T-helper 2 cell treated with Interferon-gamma antibody and Interleukin-4, amounts not matched to agents 100 ng/mL and 5 ng/mL, for 36 hours (primary cell): ENCODE measurements at regions not wholly inside any gene's neighbourhood (a gene's known extent, or its start where the extent isn't known, plus 50 kb on each side); places are given as distances from the start of the nearest gene placed in this dataset.

Source experiments
- intact Hi-C: fragments of 100-400 bp; cut with micrococcal nuclease; formaldehyde crosslinking; loops from one replicate; pipeline ENCODE4 v1.15.1; 2023

GRCh38 chr1:38347446-38348175 lies 301.0 kb upstream of the POU3F1 start:
- intact Hi-C loops = no loop called here

- intact Hi-C loops = no loop called here
These were observed 298.1 kb upstream of the POU3F1 start for GRCh38 chr1:38344716-38345115.

- intact Hi-C loops = no loop called here
These were observed 295.1 kb upstream of the POU3F1 start for GRCh38 chr1:38341694-38342093.

DNA sequence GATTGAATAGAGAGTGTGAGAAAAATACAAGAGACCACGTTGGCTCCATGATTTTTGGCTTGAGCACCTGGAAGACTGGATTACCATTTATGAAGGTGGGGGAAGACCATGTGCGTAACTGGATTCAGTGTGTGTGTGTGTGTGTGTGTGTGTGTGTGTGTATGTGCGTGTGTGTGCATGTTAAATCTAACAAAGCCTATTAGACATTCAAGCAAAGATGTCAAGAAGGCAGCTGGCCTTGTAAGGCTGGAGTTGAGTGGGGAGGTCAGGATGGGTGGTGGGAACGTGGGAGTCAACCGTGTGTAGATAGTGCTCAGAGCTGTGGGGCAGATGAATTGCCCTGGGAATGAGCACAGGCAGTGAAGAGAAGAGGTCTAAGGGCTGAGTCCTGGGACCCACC lies 293.8 kb upstream of the POU3F1 start:
- intact Hi-C loops = no loop called here

DNA sequence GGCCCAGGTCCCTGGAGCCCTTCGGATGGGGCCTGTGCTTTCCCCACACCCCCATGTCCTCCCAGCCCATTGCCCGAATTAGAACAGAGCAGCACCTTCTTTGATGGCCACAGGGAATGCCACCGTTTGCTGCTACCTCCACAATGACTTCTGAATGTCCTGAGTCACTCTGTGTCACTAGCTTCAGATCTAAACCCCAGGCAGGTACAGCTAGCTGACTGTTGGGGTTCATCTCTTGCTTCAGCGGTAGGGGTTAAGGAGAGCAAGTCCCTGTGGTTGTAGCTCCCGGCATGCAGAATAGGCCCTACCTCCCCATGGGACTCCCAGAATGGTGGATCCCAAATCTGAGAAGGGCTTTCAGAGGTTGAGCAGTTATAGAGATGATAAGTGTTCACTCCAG lies 291.1 kb upstream of the POU3F1 start:
- intact Hi-C loops = no loop called here

DNA sequence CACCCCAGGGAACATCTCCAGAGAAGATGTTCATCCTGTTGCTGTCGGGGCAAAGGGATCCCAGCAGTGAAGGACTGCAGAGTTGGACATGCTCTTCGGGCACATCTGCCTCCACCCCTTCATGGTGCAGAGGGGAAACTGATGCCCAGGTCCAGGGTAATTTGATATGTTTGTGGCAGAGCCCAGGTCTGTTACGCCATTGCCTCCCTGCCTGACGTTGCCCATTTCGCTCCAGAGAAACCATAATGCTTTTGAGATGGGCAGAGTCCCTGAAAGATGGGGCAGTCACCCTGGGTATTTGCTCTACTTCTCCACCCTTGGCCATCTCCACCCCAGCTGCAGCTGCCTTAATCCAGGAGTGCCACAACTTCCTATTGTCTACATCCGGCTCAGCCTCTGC lies 290.4 kb upstream of the POU3F1 start:
- intact Hi-C loops = no loop called here

- intact Hi-C loops = no loop called here
These were observed 289.8 kb upstream of the POU3F1 start for GRCh38 chr1:38336301-38336923.

DNA sequence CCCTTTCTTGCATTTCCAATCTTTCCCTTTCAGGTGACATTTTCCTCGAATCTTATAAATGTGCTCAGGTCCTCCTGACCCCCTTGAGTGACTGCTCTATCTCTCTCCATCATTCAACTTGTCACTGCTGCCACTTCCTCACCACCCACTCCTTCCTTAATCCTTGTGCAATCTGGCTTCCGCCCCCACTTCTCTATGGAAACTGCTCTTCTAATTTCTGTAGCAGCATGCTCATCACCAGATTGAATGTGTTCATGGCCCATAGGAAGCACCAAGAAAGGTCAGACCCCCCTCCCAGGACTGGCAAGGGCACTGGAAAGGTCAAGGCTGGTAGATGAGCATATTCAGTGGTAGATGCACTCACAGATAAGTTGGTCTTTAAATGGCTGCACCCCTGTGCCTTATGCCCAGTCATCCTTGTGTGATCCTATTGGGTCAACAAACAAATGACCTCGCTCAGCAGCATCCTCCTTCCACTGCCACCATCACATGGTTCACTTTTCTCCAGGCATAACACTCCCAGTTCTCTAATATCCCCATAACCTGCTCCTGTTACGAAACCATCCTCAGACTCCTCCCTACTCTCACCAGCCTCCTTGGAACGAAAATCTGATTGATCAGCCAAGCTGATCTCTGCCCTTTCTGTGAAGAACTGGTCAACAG lies 288.5 kb upstream of the POU3F1 start:
- intact Hi-C loops = no loop called here

GRCh38 chr1:38332649-38333310 lies 286.2 kb upstream of the POU3F1 start:
- intact Hi-C loops = no loop called here

DNA sequence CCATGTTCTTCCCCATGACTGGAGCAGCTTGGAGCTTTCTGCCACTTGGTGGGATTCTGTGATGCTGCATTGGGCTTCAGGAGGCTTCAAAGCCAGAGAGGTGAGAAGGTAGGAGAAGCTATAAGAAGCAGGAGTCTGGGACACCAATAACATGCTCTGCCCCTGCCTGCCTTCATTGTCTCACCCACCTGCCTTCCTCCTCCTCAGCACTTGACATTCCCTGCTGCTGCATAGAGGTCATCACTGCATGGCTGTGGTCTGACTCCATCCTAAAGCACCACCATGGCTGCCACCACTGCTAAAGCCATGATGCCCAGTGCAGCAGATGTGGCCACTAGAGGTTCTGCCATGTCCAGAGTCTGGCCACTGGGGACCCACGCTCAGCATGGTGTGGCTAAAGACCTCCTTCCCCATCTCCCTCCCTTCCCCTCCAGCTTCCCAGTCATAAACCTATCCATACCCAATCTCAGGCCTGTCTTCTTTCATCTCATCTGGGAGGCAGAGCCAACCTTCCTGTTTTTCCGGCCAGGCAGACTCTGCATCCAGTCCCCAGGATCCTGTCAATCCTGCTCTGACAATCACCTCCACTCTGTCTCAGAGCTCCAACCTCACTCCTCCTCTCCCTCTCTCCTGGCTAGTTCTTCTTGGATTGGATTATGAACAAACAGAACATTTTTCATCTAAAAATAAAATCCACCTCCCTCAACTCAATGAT lies 285.1 kb upstream of the POU3F1 start:
- intact Hi-C loops = no loop called here

- intact Hi-C loops = no loop called here
These were observed 284.2 kb upstream of the POU3F1 start for GRCh38 chr1:38330799-38331198.

- intact Hi-C loops = no loop called here
These were observed 283.1 kb upstream of the POU3F1 start for GRCh38 chr1:38329644-38330043.

DNA sequence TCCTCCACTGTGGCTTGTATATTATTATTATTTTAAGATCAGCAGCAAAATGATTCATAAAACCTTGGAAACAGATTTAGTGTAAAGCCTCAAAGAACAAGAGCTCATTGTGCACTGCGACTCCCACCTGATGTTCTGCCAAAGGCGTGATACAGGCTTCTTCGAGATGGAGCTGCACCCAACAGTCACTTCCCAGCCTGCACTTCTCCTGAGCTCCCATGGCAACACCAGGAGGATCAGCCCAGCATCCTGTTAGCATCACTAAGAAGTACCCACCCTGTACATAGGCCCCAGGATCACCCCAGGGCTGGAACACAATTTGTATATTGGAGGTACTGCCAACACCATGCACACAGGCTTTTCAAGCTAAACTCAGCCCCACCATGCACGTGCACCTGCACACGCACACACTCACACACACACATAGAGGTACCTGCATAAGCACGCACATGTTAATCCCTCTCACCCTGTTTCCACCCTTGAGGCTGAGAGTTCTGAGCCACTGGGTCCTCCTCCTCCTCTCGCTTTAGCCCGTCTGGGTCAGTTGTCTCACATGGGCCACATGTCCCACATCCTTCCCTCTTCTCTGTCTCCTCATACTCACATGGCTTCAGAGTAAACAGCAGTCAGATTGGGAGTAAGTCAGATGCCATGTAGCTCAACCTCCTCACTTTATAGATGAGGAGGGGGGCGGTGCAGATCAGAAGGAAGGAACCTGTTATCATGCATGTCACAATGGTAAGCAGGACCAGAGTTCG lies 281.9 kb upstream of the POU3F1 start:
- intact Hi-C loops = no loop called here

DNA sequence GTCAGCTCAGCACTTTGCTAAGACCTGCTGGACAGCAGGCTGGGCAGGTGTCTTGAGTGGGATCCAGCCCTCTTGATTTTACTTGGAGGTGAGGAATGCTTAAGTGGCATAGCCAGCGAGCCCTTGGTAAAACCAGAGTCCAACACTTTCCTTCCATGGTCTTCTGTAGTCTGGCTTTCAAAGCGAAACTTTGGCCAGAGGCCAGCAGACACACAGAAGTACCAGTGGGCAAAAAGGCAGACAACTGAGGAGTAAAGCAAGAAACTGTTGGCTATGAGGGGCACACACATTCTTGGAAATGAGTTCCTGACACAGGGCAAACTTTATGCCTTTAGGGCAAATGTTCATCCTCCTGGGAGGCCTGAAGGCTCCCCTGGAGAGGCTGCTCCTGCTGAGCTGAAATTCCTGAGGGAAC lies 281.0 kb upstream of the POU3F1 start:
- intact Hi-C loops = no loop called here

DNA sequence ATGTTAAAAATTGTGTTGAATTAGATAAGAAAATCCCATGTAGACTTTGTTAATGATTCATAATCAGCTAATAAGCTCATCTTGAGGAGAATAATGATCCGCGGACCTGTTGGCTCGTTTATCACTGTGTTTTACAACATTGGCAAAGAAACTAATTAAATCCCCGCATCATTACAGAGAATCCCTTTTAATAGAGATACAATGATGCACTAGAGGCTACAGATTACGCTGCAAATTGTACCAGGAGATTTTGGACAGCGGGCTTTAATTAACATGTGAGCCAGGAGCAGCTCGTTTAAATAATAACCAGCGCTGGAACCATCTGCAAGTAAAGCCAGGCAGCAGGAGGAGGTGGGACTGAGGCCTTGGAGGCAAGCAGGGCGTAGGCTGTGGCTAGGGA lies 280.3 kb upstream of the POU3F1 start:
- intact Hi-C loops = no loop called here

DNA sequence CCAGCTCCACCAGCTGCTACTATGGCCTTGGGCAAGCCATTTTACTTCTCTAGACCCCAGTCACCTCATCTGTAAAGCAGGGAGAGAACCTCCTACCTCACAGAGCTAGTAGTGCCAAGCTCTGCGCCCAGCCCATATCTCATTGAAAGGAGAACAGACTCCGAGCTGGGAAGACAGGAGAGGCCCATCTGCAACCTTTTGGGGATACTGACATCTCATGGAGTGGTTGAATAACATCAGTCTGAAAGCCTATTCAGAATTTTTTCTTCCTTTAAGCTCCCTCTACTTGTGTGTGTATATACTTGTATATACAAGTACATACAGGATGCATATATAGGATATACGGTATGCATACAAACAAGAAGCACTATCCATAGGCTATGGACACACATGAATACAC lies 279.5 kb upstream of the POU3F1 start:
- intact Hi-C loops = no loop called here

- intact Hi-C loops = no loop called here
These were observed 266.2 kb upstream of the POU3F1 start for GRCh38 chr1:38312753-38313152.

GRCh38 chr1:38310079-38310478 lies 263.5 kb upstream of the POU3F1 start:
- intact Hi-C loops = no loop called here

- intact Hi-C loops = no loop called here
These were observed 262.2 kb upstream of the POU3F1 start for GRCh38 chr1:38308780-38309179.

DNA sequence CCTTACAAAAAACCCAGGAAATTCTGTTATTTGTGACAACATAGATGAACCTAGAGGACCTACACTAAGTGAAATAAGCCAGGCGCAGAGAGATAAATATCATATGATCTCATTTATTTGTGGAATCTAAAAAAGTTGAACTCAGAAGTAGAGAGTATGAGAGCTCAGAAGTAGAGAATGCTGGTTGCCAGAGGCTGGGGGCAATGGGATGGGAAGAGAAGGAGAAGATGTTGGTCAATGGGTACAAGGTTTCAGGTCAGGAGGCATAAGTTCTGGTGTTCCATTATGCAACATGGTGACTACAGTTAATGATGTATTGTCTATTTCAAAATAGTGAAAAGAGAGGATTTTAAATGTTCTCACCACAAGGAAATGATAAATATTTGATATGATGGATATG lies 259.1 kb upstream of the POU3F1 start:
- intact Hi-C loops = no loop called here

- intact Hi-C loops = no loop called here
These were observed 257.2 kb upstream of the POU3F1 start for GRCh38 chr1:38303843-38304242.
